Sigmoid colon (tissue), 4 donors: ENCODE measurements at regions not wholly inside any gene's neighbourhood (a gene's known extent, or its start where the extent isn't known, plus 50 kb on each side); places are given as distances from the start of the nearest gene placed in this dataset.

Experiments
- EP300 ChIP-seq, 4 donors: sonication (generic); formaldehyde crosslinking; IDR thresholded peaks; one replicate each; pipeline ENCODE4 v1.6.1; 2017; ENCODE audit warnings: antibody characterized with exemption in 4 of 4
- POLR2A ChIP-seq, 2 donors: fragments of 450-650 bp; IDR thresholded peaks; one replicate each; pipeline ENCODE4 v1.6.1; 2016; ENCODE audit warnings: antibody characterized with exemption in 2 of 2, mild to moderate bottlenecking in 2 of 2, moderate library complexity in 2 of 2
- TF ChIP-seq, protein P1 (sequence below), 4 experiments: fragments of 450-650 bp in 3 of 4; fragments of 200-600 bp in 1 of 4; IDR thresholded peaks; one replicate each; pipeline ENCODE4 v1.5.1; 2016 to 2019; ENCODE audit warnings: antibody characterized with exemption in 4 of 4, mild to moderate bottlenecking in 3 of 4, moderate library complexity in 2 of 4

DNA sequence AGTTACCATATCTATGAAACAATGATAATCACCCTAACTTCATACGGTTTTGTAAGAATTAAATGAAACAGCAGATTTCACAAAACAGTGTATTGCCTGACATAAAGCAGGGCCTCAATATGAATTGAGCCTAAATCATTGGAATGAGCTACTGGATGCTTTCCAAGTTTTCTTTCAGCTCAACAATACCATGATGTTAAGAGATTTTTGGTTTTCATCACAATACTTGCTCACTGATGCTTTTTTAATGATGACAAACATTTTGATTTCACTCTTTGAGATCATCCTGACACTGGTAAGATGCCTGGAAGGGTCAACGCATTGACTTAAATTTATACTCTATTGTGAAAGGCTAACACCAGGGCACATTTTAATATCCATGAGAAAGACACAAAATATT is 377.5 kb downstream of the ZNF521 start:
- TF ChIP-seq EP300 (IDR thresholded peaks at IDR 0.05) (no peak), POLR2A (IDR thresholded peaks at IDR 0.05) (no peak)
- TF ChIP-seq, protein P1, sequence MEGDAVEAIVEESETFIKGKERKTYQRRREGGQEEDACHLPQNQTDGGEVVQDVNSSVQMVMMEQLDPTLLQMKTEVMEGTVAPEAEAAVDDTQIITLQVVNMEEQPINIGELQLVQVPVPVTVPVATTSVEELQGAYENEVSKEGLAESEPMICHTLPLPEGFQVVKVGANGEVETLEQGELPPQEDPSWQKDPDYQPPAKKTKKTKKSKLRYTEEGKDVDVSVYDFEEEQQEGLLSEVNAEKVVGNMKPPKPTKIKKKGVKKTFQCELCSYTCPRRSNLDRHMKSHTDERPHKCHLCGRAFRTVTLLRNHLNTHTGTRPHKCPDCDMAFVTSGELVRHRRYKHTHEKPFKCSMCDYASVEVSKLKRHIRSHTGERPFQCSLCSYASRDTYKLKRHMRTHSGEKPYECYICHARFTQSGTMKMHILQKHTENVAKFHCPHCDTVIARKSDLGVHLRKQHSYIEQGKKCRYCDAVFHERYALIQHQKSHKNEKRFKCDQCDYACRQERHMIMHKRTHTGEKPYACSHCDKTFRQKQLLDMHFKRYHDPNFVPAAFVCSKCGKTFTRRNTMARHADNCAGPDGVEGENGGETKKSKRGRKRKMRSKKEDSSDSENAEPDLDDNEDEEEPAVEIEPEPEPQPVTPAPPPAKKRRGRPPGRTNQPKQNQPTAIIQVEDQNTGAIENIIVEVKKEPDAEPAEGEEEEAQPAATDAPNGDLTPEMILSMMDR (IDR thresholded peaks at IDR 0.05), result no peak
